Left forelimb (tissue), 1 donor: ENCODE measurements at regions not wholly inside any gene's neighbourhood (a gene's known extent, or its start where the extent isn't known, plus 50 kb on each side); places are given as distances from the start of the nearest gene placed in this dataset.

ENCODE experiments used
- DNase-seq: peaks from one replicate; pipeline ENCODE4 v3.0.0-alpha.2; 2018; ENCODE audit warnings: low spot score

GRCh38 chr10:36114141-36114540, 472.0 kb upstream of the FZD8 start:
- no peak for DNase-seq

DNA sequence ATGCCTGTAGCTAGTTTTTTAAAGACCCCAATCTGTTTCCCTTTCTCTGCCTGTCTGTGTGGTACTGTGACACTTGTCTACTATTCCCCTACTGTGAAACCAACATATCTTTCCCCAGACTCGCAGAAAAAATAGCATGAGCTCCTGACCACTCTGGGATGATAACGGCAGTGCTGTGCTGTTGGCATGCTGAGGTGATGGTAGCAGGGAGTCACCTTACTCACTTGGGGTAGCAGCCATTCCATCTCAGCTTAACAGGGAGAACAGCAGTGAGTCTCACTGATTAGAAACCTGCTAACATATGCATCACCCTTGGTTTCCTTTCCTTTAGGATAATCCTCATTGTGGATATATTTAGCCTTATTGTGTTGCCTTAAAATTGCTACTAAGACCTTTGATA, 469.6 kb upstream of the FZD8 start:
- DNase-seq: no peak

GRCh38 chr10:36110097-36110496, 468.0 kb upstream of the FZD8 start:
- DNase-seq: no peak

DNA sequence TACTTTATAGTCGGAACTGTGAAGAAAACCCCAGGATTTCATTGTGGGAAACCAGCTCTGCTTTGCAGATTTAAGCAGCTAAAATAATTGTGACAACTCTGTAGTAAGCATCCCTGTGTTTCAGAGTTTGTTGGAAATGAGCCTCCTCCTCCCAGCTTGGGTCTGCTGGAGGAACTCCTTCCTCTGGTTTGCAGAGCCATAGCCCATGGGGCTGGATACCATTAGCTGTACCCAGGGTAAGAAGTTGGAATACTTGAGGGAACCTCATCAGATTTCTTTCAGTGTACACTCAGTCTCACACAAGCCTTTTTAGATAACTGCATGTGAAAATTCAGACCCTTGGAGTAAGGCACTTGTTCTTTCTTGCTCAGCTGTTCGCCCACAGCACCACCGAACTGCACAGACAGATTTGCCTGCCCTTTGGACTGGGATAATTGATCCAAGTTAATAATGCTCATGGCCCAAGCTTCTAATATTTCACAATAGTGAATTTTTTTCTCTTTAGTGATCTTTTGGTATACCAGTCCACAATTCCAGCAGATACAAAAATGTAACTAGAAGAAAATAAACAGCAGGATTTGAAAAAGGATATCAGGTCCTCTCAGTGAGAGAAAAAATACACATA, 467.4 kb upstream of the FZD8 start:
- DNase-seq: no peak

- no peak for DNase-seq
Observed at GRCh38 chr10:36097696-36098095, 455.6 kb upstream of the FZD8 start.

DNA sequence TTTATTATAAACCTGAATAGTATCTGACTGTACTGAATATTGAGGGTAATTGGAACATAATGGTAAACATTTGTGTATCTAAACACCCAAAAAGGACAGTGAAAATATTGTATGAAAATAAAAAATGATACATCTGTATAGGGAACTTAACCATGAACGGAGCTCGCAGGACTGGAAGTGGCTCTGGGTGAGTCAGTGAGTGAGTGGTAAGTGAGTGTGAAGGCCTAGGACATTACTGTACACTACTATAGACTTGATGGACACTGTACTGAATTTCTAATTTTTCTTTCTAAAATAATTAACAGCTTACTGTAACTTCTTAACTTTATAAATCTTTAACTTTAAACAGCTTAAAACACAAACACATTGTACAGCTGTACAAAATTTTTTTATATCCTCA, 454.5 kb upstream of the FZD8 start:
- no peak for DNase-seq

- DNase-seq: no peak
Observed at GRCh38 chr10:36094096-36094495, 452.0 kb upstream of the FZD8 start.

- no peak for DNase-seq
Observed at GRCh38 chr10:36092116-36092515, 450.0 kb upstream of the FZD8 start.

GRCh38 chr10:36091007-36091406, 448.9 kb upstream of the FZD8 start:
- no peak for DNase-seq

GRCh38 chr10:36089790-36090440, 447.8 kb upstream of the FZD8 start:
- DNase-seq: no peak

DNA sequence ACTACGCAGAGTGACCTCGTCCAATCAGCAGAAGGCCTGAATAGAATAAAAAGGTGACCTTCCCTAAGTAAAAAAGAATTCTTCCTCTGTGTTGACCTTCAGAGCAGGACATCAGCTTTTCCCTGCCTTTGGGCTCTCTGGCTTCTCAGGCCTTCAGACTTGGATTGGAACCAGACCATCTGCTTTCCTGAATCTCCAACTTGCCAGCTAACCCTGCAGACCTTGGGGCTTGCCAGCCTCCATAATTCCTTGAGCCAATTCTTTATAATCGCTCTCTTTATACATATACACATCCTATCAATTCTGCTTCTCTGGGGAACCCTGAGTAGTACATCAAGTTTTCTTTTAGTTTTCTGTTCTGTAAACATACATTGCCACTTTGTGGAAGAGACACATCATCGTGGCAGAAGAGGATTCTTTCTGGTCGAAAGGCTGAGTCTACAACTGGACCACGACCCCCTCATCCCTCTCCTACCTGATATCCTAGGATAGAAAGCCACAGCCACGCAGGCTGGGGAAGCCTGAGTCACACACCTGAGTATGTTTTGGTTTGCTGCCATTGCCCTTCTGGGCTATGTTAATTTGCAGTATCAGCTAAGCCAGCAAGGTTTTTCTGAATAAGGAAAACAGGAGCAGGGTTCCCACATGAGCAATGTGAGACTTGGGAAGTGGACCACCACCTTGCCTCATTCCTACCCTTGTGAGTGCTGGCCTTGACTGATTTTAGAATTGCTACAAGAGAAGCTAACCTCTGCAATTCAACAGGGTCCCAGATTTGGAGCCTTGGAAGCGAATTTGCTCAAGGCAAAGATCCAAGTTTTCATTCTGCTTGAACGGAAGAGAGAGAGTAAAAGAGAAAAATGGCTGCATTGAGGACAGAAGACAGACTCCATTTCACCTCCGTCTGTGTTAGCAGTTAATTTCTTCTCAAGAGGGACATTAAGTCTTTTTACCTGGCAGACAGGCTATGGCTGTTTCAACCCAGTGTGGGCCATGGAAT, 445.2 kb upstream of the FZD8 start:
- DNase-seq: no peak

GRCh38 chr10:36075196-36075595, 433.1 kb upstream of the FZD8 start:
- DNase-seq: no peak

GRCh38 chr10:36073796-36074345, 431.8 kb upstream of the FZD8 start:
- DNase-seq: no peak

DNA sequence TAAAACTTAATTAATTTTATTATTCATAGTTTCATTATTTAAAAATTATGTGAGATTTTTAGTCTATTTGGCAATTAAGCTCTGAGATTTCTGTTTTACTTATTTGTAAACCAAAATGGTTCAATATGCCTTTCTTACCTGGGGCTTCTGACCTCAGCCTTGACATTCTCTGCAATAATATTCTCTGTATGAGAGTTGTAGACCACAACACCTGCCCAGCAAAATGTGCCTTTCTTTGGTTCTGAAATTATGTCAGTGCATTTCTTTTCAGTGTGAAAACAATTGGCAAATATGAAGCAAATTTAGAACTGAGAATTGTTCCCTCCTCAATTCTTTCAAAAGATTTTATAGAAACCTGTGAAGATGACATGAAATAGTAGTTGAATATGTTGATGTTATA, 426.4 kb upstream of the FZD8 start:
- DNase-seq: no peak

DNA sequence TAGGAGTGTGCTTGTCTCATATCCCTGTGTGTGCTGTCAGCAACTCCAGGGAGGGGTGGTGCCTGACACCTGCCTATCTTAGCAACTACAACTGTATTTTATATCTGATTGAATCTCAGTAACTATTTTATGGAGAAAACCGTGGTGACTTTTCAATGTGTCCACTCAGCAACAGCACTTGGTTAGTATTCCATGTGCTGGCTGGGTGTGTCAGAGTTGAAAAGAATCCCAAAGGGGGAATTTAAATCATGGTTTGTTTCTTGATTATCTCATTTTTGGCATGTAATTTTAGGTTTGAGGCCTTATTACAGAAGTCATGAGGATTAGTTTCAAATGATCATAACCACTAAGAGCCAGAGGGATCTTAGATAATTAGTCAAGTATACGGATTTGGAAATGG, 425.7 kb upstream of the FZD8 start:
- DNase-seq: no peak

GRCh38 chr10:36066850-36067249, 424.8 kb upstream of the FZD8 start:
- no peak for DNase-seq

DNA sequence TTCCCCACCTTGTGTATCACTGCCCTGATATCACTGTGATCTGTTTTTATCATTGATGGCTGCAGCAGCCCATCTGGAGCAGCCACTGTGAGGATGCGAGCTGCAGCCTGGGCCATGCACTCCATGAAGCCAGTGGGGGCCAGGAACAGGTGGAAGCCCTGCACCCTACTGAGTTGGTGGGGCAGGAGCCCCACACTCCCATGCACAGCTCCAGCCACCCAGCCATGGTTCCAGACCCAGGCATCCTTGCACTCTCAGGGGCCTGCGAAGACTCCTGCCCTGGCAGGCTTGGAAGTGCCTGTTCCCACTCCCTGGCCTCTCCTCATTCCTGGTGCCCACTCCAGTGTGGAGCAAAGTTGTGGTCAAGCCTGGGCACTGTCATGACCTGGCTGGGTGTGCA, 424.0 kb upstream of the FZD8 start:
- DNase-seq: no peak

DNA sequence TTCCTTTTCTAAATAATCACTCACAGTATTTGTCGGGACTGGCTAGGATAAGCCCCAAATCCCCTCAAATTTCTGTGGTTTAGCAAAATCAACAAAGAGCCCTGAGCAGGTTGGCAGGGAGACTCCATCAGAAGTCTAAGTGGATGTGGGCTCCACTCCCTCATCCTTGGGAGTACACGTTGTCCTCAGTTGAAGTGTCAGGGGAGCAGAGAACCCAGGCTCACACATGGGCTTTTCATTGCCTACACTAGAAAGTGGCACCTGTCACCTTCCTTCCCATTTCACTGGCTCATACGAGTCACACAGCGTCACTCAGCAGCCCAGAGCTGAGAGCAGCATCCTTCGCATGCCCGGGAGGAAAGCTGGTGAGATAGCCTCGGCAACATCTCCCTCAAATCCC, 421.3 kb upstream of the FZD8 start:
- DNase-seq: no peak

GRCh38 chr10:36057731-36058130, 415.6 kb upstream of the FZD8 start:
- no peak for DNase-seq

- no peak for DNase-seq
Observed at GRCh38 chr10:36057180-36057579, 415.1 kb upstream of the FZD8 start.

GRCh38 chr10:36053775-36054174, 411.7 kb upstream of the FZD8 start:
- no peak for DNase-seq

DNA sequence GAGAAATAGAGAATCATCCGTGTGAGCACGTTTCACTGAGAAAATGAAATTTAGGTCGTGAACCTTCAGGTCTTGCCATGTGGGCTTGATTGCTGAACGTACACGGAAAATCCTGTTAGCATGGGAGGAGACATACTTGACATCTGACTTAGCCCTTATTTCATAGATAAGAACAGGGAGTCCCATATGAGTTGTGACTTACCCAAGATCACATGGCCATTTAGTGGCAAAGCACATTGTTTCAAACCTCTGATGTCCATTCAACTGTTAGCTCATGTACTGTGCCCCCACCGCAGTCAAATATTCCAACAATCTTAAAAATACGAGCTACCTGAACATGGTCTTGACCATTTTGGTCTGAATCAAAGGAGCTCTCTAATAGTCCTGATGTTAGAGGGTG, 411.2 kb upstream of the FZD8 start:
- DNase-seq: no peak
